MCF 10A (cell line): ENCODE measurements at regions not wholly inside any gene's neighbourhood (a gene's known extent, or its start where the extent isn't known, plus 50 kb on each side); places are given as distances from the start of the nearest gene placed in this dataset.
"Not testable (repeated sequence)": the region's sequence is repeated elsewhere in the genome, so short reads cannot be mapped to it uniquely, and the experiment has no call there.

Experiments used
- BruUV-seq: library from RNA; stranded (reverse); fragments of 400-500 nt; replicated peaks from 2 replicates; lab custom pipeline; 2021; lab: Mats Ljungman, UMichigan
- CTCF ChIA-PET: fragments of 300-600 bp; sonication (Branson Sonifier 250); formaldehyde crosslinking; extraction: SDS; loops from one replicate; lab custom pipeline; 2021; ENCODE audit warnings: antibody characterized with exemption, inconsistent platforms; lab: Yijun Ruan, JAX
- POLR2A ChIA-PET: fragments of 300-600, 350-650 bp; sonication (Branson Sonifier 250); formaldehyde crosslinking; extraction: SDS; loops from one replicate; lab custom pipeline; 2020; ENCODE audit warnings: antibody characterized with exemption, inconsistent platforms; lab: Yijun Ruan, JAX
- DNase-seq: peaks from one replicate; pipeline ENCODE4 v3.0.0-alpha.2; 2018; ENCODE audit not compliant: unreplicated experiment
- H3K27ac Mint-ChIP-seq: one replicate; pipeline ENCODE4 v1.8.0; 2022; ENCODE audit warnings: mild to moderate bottlenecking, low read depth, mixed read lengths; ENCODE audit not compliant: unreplicated experiment
- H3K27me3 Mint-ChIP-seq: one replicate; pipeline ENCODE4 v1.8.0; 2022; ENCODE audit warnings: mixed read lengths; ENCODE audit not compliant: insufficient read depth, unreplicated experiment
- H3K36me3 Mint-ChIP-seq: one replicate; pipeline ENCODE4 v1.8.0; 2022; ENCODE audit warnings: mild to moderate bottlenecking, moderate library complexity, mixed read lengths; ENCODE audit not compliant: insufficient read depth, unreplicated experiment
- H3K4me1 Mint-ChIP-seq: one replicate; pipeline ENCODE4 v1.8.0; 2022; ENCODE audit warnings: mixed read lengths; ENCODE audit not compliant: insufficient read depth, unreplicated experiment
- H3K4me3 Mint-ChIP-seq: one replicate; pipeline ENCODE4 v1.8.0; 2022; ENCODE audit warnings: mild to moderate bottlenecking, moderate library complexity, mixed read lengths; ENCODE audit not compliant: unreplicated experiment
- H3K9me3 Mint-ChIP-seq: one replicate; pipeline ENCODE4 v1.8.0; 2022; ENCODE audit warnings: mixed read lengths; ENCODE audit not compliant: unreplicated experiment
- CTCF ChIP-seq: fragments of 200-600 bp; IDR thresholded peaks from one replicate; pipeline ENCODE4 v1.8.0; 2022; ENCODE audit warnings: antibody characterized with exemption, mild to moderate bottlenecking; ENCODE audit not compliant: unreplicated experiment
- intact Hi-C: fragments of 100-400 bp; cut with micrococcal nuclease; formaldehyde crosslinking; loops from 2 replicates; pipeline ENCODE4 v1.14.1; 2022

- H3K4me1 Mint-ChIP-seq, DNase-seq, H3K36me3 Mint-ChIP-seq, H3K27me3 Mint-ChIP-seq, H3K27ac Mint-ChIP-seq, H3K9me3 Mint-ChIP-seq, POLR2A ChIA-PET, BruUV-seq, intact Hi-C loops, H3K4me3 Mint-ChIP-seq: not testable (repeated sequence)
- CTCF ChIA-PET, result interaction anchor here (0.9 kb wide), 1 partner anchor 29 kb away, joined by 5 read pairs; no protein-coding TSS in a partner anchor
Measured at GRCh38 chr16:21525956-21526922, 73.1 kb upstream of the METTL9 start.

- intact Hi-C loops, result no loop called here
- ChIA-PET CTCF (interaction anchor here (0.5 to 0.9 kb wide), 2 partner anchors 28 to 125 kb away, joined by 4 to 5 read pairs; partner anchors contain the start of gene IGSF6), POLR2A (no interaction called here)
- DNase-seq, result no peak
- Mint-ChIP-seq H3K27me3 (peaks cover 12% of the 10 kb centered on the region), H3K27ac (no peak overlapping the region), H3K4me1 (no peaks in the 10 kb centered on the region), H3K4me3 (no peak overlapping the region), H3K36me3 (no peaks in the 10 kb centered on the region), H3K9me3 (no peaks in the 10 kb centered on the region)
- no peak for TF ChIP-seq CTCF
- BruUV-seq, result no TSS peak
Measured at GRCh38 chr16:21526923-21527807, 72.2 kb upstream of the METTL9 start.

GRCh38 chr16:21529060-21529658, 70.2 kb upstream of the METTL9 start:
- peaks cover 12% of the 10 kb centered on the region for H3K27me3 Mint-ChIP-seq
- H3K36me3 Mint-ChIP-seq, POLR2A ChIA-PET, H3K27ac Mint-ChIP-seq, H3K4me3 Mint-ChIP-seq, BruUV-seq, DNase-seq, CTCF ChIA-PET, intact Hi-C loops, H3K9me3 Mint-ChIP-seq, H3K4me1 Mint-ChIP-seq: not testable (repeated sequence)

GRCh38 chr16:21530729-21531383, 68.5 kb upstream of the METTL9 start:
- DNase-seq, H3K4me1 Mint-ChIP-seq, intact Hi-C loops, BruUV-seq, H3K36me3 Mint-ChIP-seq, H3K9me3 Mint-ChIP-seq, POLR2A ChIA-PET, H3K27ac Mint-ChIP-seq, CTCF ChIA-PET, H3K4me3 Mint-ChIP-seq: not testable (repeated sequence)
- peaks cover 12% of the 10 kb centered on the region for H3K27me3 Mint-ChIP-seq

- H3K9me3 Mint-ChIP-seq, POLR2A ChIA-PET, BruUV-seq, H3K4me3 Mint-ChIP-seq, H3K36me3 Mint-ChIP-seq, intact Hi-C loops, CTCF ChIA-PET, H3K27ac Mint-ChIP-seq, DNase-seq, H3K4me1 Mint-ChIP-seq: not testable (repeated sequence)
- peaks cover 12% of the 10 kb centered on the region for H3K27me3 Mint-ChIP-seq
Measured at GRCh38 chr16:21532996-21533395, 66.4 kb upstream of the METTL9 start.

- H3K4me3 Mint-ChIP-seq, BruUV-seq, H3K27ac Mint-ChIP-seq, H3K4me1 Mint-ChIP-seq, POLR2A ChIA-PET, intact Hi-C loops, CTCF ChIA-PET, H3K9me3 Mint-ChIP-seq, DNase-seq, H3K36me3 Mint-ChIP-seq: not testable (repeated sequence)
- H3K27me3 Mint-ChIP-seq, result peaks cover 12% of the 10 kb centered on the region
Measured at GRCh38 chr16:21533474-21533873, 65.9 kb upstream of the METTL9 start.

- DNase-seq, intact Hi-C loops, BruUV-seq, H3K4me1 Mint-ChIP-seq, CTCF ChIA-PET, H3K4me3 Mint-ChIP-seq, H3K36me3 Mint-ChIP-seq, H3K9me3 Mint-ChIP-seq, H3K27ac Mint-ChIP-seq, POLR2A ChIA-PET: not testable (repeated sequence)
- H3K27me3 Mint-ChIP-seq, result peaks cover 12% of the 10 kb centered on the region
Measured at GRCh38 chr16:21534561-21534960, 64.8 kb upstream of the METTL9 start.
